ENCODE measurements at regions not wholly inside any gene's neighbourhood (a gene's known extent, or its start where the extent isn't known, plus 50 kb on each side); places are given as distances from the start of the nearest gene placed in this dataset.

DNA sequence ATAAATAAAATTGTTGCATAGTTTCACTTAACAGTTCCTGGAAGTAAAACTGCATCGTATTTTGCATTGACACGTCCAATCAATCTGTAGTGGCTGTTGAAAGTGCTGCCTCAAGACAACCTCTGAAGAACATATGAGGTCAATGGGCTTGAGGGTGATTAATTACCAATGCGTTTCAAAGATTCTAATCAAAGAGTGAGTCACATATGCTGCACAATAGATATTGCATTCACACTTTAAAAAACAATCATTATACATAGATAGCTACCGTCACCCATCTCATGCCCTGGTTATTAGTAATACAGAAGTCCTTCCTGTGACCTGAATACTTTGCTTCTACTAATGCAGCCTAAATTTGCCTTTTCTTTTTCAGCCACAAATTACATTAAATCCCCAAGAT lies 743.3 kb upstream of the SLIT2 start:
- H3K9me3 ChIP-seq (ENCODE audit: control insufficient read depth, insufficient read depth, low read depth, low read length): no peaks in the 10 kb centered on the region
- BruUV-seq (replicated peaks): no TSS peak
- no peaks in the 10 kb centered on the region for H3K4me1 ChIP-seq (ENCODE audit: control insufficient read depth, insufficient read depth, low read length)
- in situ Hi-C loops (cut with HindIII; ENCODE audit: low pct_unique_long_range_greater_than_20kb, low sequenced_read_pairs): no loop called here
- ChIA-PET CTCF (no interaction called here), POLR2A (no interaction called here)
- H3K27ac ChIP-seq (ENCODE audit: low read length): no peak overlapping the region
- no peak for TF ChIP-seq POLR2AphosphoS5 (IDR thresholded peaks at IDR 0.05; ENCODE audit: low read depth, low read length)
- TF ChIP-seq TCF7L2 (IDR thresholded peaks at IDR 0.05; ENCODE audit: low read depth, low read length): no peak
- TF ChIP-seq, protein P1, sequence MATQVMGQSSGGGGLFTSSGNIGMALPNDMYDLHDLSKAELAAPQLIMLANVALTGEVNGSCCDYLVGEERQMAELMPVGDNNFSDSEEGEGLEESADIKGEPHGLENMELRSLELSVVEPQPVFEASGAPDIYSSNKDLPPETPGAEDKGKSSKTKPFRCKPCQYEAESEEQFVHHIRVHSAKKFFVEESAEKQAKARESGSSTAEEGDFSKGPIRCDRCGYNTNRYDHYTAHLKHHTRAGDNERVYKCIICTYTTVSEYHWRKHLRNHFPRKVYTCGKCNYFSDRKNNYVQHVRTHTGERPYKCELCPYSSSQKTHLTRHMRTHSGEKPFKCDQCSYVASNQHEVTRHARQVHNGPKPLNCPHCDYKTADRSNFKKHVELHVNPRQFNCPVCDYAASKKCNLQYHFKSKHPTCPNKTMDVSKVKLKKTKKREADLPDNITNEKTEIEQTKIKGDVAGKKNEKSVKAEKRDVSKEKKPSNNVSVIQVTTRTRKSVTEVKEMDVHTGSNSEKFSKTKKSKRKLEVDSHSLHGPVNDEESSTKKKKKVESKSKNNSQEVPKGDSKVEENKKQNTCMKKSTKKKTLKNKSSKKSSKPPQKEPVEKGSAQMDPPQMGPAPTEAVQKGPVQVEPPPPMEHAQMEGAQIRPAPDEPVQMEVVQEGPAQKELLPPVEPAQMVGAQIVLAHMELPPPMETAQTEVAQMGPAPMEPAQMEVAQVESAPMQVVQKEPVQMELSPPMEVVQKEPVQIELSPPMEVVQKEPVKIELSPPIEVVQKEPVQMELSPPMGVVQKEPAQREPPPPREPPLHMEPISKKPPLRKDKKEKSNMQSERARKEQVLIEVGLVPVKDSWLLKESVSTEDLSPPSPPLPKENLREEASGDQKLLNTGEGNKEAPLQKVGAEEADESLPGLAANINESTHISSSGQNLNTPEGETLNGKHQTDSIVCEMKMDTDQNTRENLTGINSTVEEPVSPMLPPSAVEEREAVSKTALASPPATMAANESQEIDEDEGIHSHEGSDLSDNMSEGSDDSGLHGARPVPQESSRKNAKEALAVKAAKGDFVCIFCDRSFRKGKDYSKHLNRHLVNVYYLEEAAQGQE (IDR thresholded peaks at IDR 0.05; ENCODE audit: insufficient read depth in 1 of 2, low read depth in 2 of 2, low read length in 1 of 2): no peak
- no peak for TF ChIP-seq SIN3A (IDR thresholded peaks at IDR 0.05; ENCODE audit: borderline replicate concordance, insufficient read depth, low read depth, low read length)
- TF ChIP-seq, protein P2, sequence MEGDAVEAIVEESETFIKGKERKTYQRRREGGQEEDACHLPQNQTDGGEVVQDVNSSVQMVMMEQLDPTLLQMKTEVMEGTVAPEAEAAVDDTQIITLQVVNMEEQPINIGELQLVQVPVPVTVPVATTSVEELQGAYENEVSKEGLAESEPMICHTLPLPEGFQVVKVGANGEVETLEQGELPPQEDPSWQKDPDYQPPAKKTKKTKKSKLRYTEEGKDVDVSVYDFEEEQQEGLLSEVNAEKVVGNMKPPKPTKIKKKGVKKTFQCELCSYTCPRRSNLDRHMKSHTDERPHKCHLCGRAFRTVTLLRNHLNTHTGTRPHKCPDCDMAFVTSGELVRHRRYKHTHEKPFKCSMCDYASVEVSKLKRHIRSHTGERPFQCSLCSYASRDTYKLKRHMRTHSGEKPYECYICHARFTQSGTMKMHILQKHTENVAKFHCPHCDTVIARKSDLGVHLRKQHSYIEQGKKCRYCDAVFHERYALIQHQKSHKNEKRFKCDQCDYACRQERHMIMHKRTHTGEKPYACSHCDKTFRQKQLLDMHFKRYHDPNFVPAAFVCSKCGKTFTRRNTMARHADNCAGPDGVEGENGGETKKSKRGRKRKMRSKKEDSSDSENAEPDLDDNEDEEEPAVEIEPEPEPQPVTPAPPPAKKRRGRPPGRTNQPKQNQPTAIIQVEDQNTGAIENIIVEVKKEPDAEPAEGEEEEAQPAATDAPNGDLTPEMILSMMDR (IDR thresholded peaks at IDR 0.05): no peak
- no peak overlapping the region for H3K4me3 ChIP-seq (ENCODE audit: low read depth in 2 of 2, low read length in 2 of 2)
- no peaks in the 10 kb centered on the region for H3K27me3 ChIP-seq (ENCODE audit: control insufficient read depth, insufficient read depth, low read length)
- intact Hi-C loops (cut with micrococcal nuclease; ENCODE audit: unreplicated experiment): no loop called here
- H3K36me3 ChIP-seq (ENCODE audit: control insufficient read depth, insufficient read depth, low read length): no peaks in the 10 kb centered on the region
- DNase-seq (ENCODE audit: low read depth, low spot score) (no peak), ATAC-seq (no peak)

DNA sequence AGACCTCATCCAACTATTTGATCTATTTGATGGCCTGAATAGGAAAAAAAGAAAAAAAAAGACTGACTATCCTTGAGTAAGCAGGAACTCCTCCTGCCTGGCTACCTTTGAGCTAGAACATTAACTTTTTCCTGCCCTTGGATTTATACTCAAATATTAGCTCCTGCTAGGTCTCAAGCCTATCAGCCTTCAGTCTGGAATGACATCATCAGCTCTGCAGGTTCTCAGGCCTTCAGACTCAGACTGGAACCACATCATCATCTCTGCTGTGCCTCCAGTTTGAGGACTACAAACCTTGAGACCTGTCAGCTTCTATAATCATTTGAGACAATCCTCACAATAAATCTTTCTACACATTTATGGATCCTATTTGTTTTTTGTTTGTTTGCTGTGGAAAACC lies 754.0 kb upstream of the SLIT2 start:
- in situ Hi-C loops (cut with HindIII; ENCODE audit: low pct_unique_long_range_greater_than_20kb, low sequenced_read_pairs): no loop called here
- ATAC-seq (no peak), DNase-seq (ENCODE audit: low read depth, low spot score) (no peak)
- POLR2A ChIA-PET: no interaction called here
- TF ChIP-seq SIN3A (IDR thresholded peaks at IDR 0.05; ENCODE audit: borderline replicate concordance, insufficient read depth, low read depth, low read length) (no peak), TCF7L2 (IDR thresholded peaks at IDR 0.05; ENCODE audit: low read depth, low read length) (no peak), POLR2AphosphoS5 (IDR thresholded peaks at IDR 0.05; ENCODE audit: low read depth, low read length) (no peak)
- TF ChIP-seq, protein P1 (IDR thresholded peaks at IDR 0.05; ENCODE audit: insufficient read depth in 1 of 2, low read depth in 2 of 2, low read length in 1 of 2): no peak
- TF ChIP-seq, protein P2 (IDR thresholded peaks at IDR 0.05): no peak
- CTCF ChIA-PET: no interaction called here
- intact Hi-C loops (cut with micrococcal nuclease; ENCODE audit: unreplicated experiment): no loop called here
- Histone ChIP-seq H3K9me3 (ENCODE audit: control insufficient read depth, insufficient read depth, low read depth, low read length) (no peaks in the 10 kb centered on the region), H3K4me3 (ENCODE audit: low read depth in 2 of 2, low read length in 2 of 2) (no peak overlapping the region), H3K27ac (ENCODE audit: low read length) (no peak overlapping the region), H3K27me3 (ENCODE audit: control insufficient read depth, insufficient read depth, low read length) (no peaks in the 10 kb centered on the region), H3K4me1 (ENCODE audit: control insufficient read depth, insufficient read depth, low read length) (no peaks in the 10 kb centered on the region), H3K36me3 (ENCODE audit: control insufficient read depth, insufficient read depth, low read length) (no peaks in the 10 kb centered on the region)
- BruUV-seq (replicated peaks): no TSS peak

Data from Panc1 (cell line).